ENCODE measurements at regions not wholly inside any gene's neighbourhood (a gene's known extent, or its start where the extent isn't known, plus 50 kb on each side); places are given as distances from the start of the nearest gene placed in this dataset.

GRCh38 chr6:67667637-67668422 is 967.3 kb upstream of the ADGRB3 start:
- no peak for DNase-seq (ENCODE audit: low spot score)

GRCh38 chr6:67666177-67666964 is 968.7 kb upstream of the ADGRB3 start:
- DNase-seq (ENCODE audit: low spot score): no peak

DNA sequence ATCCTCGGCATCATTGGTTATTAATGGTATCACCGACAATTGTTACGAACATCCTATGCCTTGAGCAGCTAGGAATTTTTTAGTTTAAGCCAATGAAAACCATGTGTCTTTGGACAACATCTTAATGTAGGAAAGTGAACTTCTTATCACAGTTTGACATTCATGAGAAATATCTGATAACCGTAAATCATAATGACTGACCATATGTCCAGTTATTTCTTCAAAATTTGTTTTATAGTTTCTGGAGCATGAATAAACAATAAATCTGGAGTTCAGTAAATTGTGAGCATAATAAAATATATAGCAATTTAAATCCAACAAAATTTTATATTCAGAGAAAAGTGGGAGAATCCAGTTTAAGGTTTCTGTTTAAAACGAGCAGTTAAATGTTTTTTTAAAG is 970.1 kb upstream of the ADGRB3 start:
- no peak for DNase-seq (ENCODE audit: low spot score)

DNA sequence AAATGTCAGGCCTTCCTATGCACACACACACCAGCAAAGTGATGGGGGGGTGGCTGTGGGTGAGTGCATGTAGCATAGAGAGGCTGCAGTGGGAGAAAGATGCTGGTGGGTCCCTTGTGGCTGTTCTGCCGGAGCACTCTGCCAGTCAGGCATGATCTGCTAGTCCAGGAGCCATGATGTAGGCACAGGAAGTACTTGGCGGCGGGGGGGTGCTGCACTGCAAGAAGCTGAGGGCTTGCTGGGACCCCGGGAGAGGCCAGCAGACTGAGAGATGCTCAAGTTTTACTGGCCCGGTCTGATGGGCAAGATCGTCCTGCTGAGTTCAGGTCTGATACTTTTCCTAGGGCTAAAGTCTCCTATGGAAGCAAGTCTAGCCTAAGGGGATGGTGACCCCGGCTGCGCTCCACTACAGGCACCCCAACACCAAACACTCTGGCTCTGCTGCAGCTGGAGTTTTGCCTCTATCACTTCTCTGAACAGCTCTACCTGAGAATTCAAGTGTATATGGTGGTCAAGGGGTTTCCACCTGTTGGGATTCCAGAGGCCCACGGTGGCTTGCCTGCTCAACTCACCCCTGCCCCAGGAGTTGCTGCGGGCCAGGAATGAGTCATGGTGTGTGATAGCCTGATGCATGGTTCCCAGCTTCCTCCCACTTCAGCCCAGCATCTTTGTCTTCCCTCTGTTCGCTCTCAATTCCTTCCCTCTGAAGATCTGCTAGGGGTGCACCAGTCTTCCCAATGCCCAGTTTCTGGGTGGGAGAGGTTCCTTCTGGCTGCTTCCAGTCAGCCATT is 971.8 kb upstream of the ADGRB3 start:
- no peak for DNase-seq (ENCODE audit: low spot score)

- DNase-seq (ENCODE audit: low spot score): no peak
These were observed 981.5 kb upstream of the ADGRB3 start for GRCh38 chr6:67653561-67653960.

GRCh38 chr6:67646550-67646949 is 988.5 kb upstream of the ADGRB3 start:
- no peak for DNase-seq (ENCODE audit: low spot score)

DNA sequence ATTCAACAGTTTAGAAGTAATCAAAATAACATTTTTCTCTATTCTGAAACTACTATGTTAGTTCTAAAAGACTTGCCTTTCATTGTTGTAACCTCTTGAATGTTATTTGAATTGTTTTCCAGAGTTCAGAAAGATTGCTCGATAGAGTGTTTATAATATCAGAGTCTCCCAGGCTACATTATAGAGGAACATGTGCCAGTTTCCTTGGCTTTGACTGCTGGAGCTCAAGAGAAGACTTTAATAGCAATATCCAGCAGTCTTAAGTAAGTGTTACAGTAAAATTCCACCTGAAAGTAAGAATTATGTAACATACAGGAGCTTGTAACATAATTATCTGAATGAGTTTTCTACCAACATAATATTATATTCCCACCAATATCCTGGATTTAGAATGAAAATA is 991.8 kb upstream of the ADGRB3 start:
- DNase-seq (ENCODE audit: low spot score): no peak

DNA sequence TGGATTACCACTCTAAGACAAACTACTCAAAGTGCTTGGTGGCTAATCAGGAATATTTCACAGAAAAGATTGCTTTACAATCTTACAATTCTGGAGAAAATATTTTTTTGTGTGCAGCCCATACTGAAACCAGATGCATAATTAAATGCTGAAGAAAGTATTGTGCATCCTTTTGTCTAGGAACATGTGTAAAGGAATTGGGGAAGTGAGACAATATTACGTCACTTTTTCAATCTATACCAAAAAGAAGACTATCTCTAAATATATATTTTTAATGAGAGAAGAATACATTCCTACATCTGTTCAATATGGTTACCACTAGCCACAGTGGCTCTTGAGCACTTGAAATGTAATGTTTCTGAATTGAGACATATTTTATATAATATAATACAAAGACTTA is 992.5 kb upstream of the ADGRB3 start:
- no peak for DNase-seq (ENCODE audit: low spot score)

DNA sequence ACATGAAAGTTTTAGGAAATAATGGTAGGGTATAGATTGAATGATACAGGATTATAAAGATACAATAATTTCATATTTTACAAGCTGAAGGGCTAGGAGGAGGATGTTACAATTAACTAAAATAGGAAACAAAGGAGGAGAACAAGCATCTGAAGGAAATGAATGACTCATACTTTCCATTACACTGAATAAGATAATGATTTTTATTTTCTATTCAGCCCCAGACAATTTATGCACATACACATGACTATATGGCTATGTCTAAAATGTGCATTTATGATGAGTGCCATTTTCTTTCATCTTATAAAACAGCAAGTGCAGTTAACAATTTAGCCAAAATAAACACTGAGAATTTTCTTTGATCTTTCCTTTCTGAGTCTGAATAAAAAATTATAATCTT is 994.6 kb upstream of the ADGRB3 start:
- DNase-seq (ENCODE audit: low spot score): no peak

DNA sequence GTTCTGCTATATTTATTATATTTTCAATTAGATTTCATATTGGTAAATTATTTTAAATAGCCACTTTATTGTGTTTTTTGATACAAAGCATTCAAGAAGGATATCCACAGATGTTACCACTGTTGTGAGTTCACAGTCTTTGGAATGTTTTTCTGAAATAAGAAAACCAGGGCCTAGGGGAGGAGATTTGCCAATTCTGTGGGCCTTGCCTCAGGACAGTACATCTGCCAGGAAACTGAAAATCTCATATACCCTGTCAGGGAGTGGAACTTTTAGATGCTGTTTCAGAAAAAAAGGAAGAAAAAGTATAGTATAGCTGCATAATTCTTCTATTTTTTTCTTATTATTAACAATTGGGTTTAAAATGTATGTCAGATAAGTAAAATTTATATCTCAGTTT is 995.9 kb upstream of the ADGRB3 start:
- no peak for DNase-seq (ENCODE audit: low spot score)

GRCh38 chr6:67634199-67634598 is 1000.9 kb upstream of the ADGRB3 start:
- no peak for DNase-seq (ENCODE audit: low spot score)

- no peak for DNase-seq (ENCODE audit: low spot score)
These were observed 1002.0 kb upstream of the ADGRB3 start for GRCh38 chr6:67633058-67633457.

DNA sequence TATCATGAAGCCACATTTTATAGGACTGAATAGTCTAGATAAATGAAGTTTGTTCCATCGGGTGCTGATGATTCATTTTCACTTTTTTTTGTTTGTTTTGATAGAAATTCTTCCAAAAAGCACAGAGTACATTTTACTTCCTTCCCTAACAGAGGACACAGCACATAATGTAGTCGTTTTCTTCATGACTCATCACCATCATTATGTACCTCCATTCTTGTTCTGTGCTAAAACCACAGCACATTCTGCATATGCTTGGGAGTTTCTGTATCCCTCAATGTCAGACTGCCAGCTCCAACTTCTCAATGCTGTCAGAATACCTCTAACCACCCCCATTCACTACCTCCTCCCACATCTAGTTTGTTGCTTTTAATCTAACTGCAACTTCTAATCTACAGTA is 1004.9 kb upstream of the ADGRB3 start:
- no peak for DNase-seq (ENCODE audit: low spot score)

DNA sequence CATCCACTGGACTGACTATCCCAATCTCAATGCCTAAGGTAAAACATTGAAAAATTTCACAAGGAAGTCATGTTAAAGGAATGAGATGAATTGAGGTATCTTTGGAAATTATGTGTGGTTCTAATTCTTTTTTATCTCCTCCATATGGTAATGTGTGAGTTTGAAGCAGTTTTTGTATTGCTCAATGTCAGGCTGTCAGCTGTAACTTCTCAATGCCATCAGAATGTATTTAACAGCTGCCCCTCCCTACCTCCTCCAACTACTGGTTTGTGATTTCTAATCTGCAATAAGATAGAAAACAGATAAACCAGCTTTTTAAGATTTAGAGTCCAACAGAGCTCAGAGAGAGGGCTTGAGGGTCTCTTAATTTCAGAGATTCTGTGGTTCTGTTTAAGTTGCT is 1005.8 kb upstream of the ADGRB3 start:
- DNase-seq (ENCODE audit: low spot score): no peak

- DNase-seq (ENCODE audit: low spot score): no peak
These were observed 1019.3 kb upstream of the ADGRB3 start for GRCh38 chr6:67615796-67616195.

- no peak for DNase-seq (ENCODE audit: low spot score)
These were observed 1026.9 kb upstream of the ADGRB3 start for GRCh38 chr6:67608099-67608749.

GRCh38 chr6:67606906-67607828 is 1027.9 kb upstream of the ADGRB3 start:
- DNase-seq (ENCODE audit: low spot score): no peak

DNA sequence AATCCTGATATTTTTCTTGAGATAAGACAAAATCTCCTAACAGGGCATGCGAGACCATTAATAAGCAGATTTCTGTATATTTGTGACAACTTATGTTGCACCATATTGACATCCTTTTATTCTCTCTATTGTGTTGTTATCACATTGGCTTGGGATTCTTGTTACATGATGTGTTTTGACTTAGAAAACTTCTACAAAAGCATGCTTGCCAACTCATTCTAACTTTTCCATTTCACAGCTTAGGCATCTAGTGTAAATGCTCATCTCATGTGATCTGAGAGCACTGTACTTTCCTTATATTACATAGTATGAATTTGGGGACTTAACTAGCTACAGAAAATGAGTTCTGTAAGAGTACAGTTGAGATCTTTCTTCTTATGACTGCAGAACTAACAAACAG is 1040.7 kb upstream of the ADGRB3 start:
- no peak for DNase-seq (ENCODE audit: low spot score)

DNA sequence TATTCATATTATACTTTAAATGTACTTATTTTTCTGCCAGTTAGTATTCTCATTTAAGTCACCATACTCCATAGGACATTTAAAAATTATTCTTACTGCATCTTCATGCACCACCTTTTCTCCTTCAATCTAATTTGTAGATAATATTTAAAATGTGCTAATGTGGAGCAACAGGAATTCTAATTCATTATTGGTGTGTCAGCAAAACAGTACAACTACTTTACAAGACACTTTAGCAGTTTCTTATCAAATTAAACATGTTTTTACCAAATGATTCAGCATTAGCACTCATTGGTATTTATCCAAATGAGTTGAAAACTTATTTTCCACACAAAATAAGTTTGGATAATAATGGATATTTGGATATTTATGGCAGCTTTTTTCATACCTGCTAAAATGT is 1041.8 kb upstream of the ADGRB3 start:
- DNase-seq (ENCODE audit: low spot score): no peak

GRCh38 chr6:67591910-67592309 is 1043.2 kb upstream of the ADGRB3 start:
- no peak for DNase-seq (ENCODE audit: low spot score)

GRCh38 chr6:67567842-67568241 is 1067.2 kb upstream of the ADGRB3 start:
- no peak for DNase-seq (ENCODE audit: low spot score)

All from HT-29 (cell line).